GM12878 (cell line): ENCODE measurements at regions not wholly inside any gene's neighbourhood (a gene's known extent, or its start where the extent isn't known, plus 50 kb on each side); places are given as distances from the start of the nearest gene placed in this dataset.

Experiments used
- RCOR1 ChIP-seq: conservative IDR thresholded peaks from 2 replicates; pipeline ENCODE4 v1.6.1; 2012; ENCODE audit warnings: low read depth, low read length, improper control_type of control experiment
- ZNF217 ChIP-seq: fragments of 450-650 bp; IDR thresholded peaks from 2 replicates; pipeline ENCODE4 v1.6.1; 2017; ENCODE audit warnings: antibody characterized with exemption, mild to moderate bottlenecking
- TF ChIP-seq, protein P1 (sequence below), 3 experiments: IDR thresholded peaks in 2 of 3; conservative IDR thresholded peaks in 1 of 3; 2 replicates each; pipeline ENCODE4 v1.5.1; 2011; ENCODE audit warnings: low read depth in 3 of 3, low read length in 3 of 3, mild to moderate bottlenecking in 3 of 3, control low read depth in 2 of 3, moderate library complexity in 2 of 3, inconsistent platforms in 1 of 3, mixed read lengths in 1 of 3; ENCODE audit not compliant: control insufficient read depth in 2 of 3, insufficient read depth in 1 of 3; ENCODE audit errors: extremely low read depth in 1 of 3

- TF ChIP-seq, protein P1, sequence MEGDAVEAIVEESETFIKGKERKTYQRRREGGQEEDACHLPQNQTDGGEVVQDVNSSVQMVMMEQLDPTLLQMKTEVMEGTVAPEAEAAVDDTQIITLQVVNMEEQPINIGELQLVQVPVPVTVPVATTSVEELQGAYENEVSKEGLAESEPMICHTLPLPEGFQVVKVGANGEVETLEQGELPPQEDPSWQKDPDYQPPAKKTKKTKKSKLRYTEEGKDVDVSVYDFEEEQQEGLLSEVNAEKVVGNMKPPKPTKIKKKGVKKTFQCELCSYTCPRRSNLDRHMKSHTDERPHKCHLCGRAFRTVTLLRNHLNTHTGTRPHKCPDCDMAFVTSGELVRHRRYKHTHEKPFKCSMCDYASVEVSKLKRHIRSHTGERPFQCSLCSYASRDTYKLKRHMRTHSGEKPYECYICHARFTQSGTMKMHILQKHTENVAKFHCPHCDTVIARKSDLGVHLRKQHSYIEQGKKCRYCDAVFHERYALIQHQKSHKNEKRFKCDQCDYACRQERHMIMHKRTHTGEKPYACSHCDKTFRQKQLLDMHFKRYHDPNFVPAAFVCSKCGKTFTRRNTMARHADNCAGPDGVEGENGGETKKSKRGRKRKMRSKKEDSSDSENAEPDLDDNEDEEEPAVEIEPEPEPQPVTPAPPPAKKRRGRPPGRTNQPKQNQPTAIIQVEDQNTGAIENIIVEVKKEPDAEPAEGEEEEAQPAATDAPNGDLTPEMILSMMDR (IDR thresholded peaks at IDR 0.05 in 2 of 3, conservative IDR thresholded peaks at IDR 0.05 in 1 of 3; ENCODE audit: control insufficient read depth in 2 of 3, extremely low read depth in 1 of 3, insufficient read depth in 1 of 3, low read depth in 3 of 3, low read length in 3 of 3), result peak; percentile 28 to 40 (median 38)
- TF ChIP-seq ZNF217 (no peak), RCOR1 (no peak)
Observed at GRCh38 chr2:105179469-105180372, 61.8 kb upstream of the GPR45 start.
